GM12878 (cell line): ENCODE measurements at regions not wholly inside any gene's neighbourhood (a gene's known extent, or its start where the extent isn't known, plus 50 kb on each side); places are given as distances from the start of the nearest gene placed in this dataset.

Experiments
- ATAC-seq: fragments of 200-7000 bp; cut with Tn5 transposase; 3 replicates; pipeline ENCODE4 v1.9.1; 2020; ENCODE audit warnings: mild to moderate bottlenecking, moderate library complexity
- BruUV-seq: library from RNA; stranded (reverse); fragments of 400-500 nt; replicated peaks from 2 replicates; lab custom pipeline; 2021; lab: Mats Ljungman, UMichigan
- CTCF ChIA-PET: fragments of 300-600 bp; sonication (Branson Sonifier 250); formaldehyde crosslinking; extraction: SDS; loops from one replicate; lab custom pipeline; 2021; ENCODE audit warnings: inconsistent platforms; lab: Yijun Ruan, JAX
- POLR2A ChIA-PET: fragments of 350-600 bp; formaldehyde crosslinking; extraction: SDS; loops from one replicate; lab custom pipeline; 2021; ENCODE audit warnings: inconsistent platforms; lab: Charles Lee
- RAD21 ChIA-PET: fragments of 300-600 bp; sonication (Branson Sonifier 250); formaldehyde crosslinking; loops from one replicate; lab custom pipeline; 2023; ENCODE audit warnings: antibody characterized with exemption; ENCODE audit not compliant: unreplicated experiment; lab: Charles Lee
- SMC1A ChIA-PET: fragments of 300-600 bp; sonication (Branson Sonifier 250); formaldehyde crosslinking; loops from one replicate; lab custom pipeline; 2023; ENCODE audit not compliant: unreplicated experiment, uncharacterized antibody; lab: Charles Lee
- DNase-seq: peaks from one replicate; pipeline ENCODE4 v3.0.0-alpha.2; 2011; ENCODE audit warnings: low read depth, low spot score
- FAIRE-seq: peaks from 3 replicates; lab custom pipeline; 2011; peaks lifted over from hg19 to GRCh38; lab: Jason Lieb, UNC
- H2AFZ ChIP-seq: 2 replicates; pipeline ENCODE4 v1.6.0; 2011; ENCODE audit warnings: low read depth, low read length, control low read depth; ENCODE audit not compliant: control insufficient read depth
- H3K27ac ChIP-seq: 2 replicates; pipeline ENCODE4 v1.5.1; 2011; ENCODE audit warnings: control low read depth; ENCODE audit not compliant: control insufficient read depth, insufficient read depth
- H3K27me3 ChIP-seq, 2 experiments: replicated peaks in 1 of 2; 2 replicates each; pipeline versions ENCODE4 v1.6.0 to v1.6.1; 2011; ENCODE audit warnings: low read length in 1 of 2; ENCODE audit not compliant: control insufficient read depth in 2 of 2, insufficient read depth in 2 of 2
- H3K36me3 ChIP-seq, 2 experiments: 2 replicates each; pipeline ENCODE4 v1.5.1; 2011; ENCODE audit warnings: low read length in 1 of 2; ENCODE audit not compliant: control insufficient read depth in 2 of 2, insufficient read depth in 2 of 2
- H3K4me1 ChIP-seq: 2 replicates; pipeline ENCODE4 v1.6.1; 2011; ENCODE audit warnings: mild to moderate bottlenecking, low read length, moderate library complexity, mixed read lengths; ENCODE audit not compliant: control insufficient read depth, insufficient read depth
- H3K4me2 ChIP-seq: 2 replicates; pipeline ENCODE4 v1.6.0; 2011; ENCODE audit warnings: control low read depth; ENCODE audit not compliant: control insufficient read depth, insufficient read depth
- H3K4me3 ChIP-seq: fragments of 200-600 bp; sonication (generic); 2 replicates; pipeline ENCODE4 v1.5.1; 2016
- H3K79me2 ChIP-seq: 2 replicates; pipeline ENCODE4 v1.6.0; 2011; ENCODE audit warnings: low read length; ENCODE audit not compliant: control insufficient read depth, insufficient read depth
- H3K9ac ChIP-seq: 2 replicates; pipeline ENCODE4 v1.8.0; 2011; ENCODE audit warnings: low read length, control low read depth, mixed read lengths; ENCODE audit not compliant: control insufficient read depth, insufficient read depth
- H3K9me3 ChIP-seq: replicated peaks from 3 replicates; pipeline ENCODE4 v1.5.1; 2011; ENCODE audit warnings: mild to moderate bottlenecking, low read length; ENCODE audit not compliant: control insufficient read depth, insufficient read depth
- H4K20me1 ChIP-seq: 2 replicates; pipeline ENCODE4 v1.6.0; 2011; ENCODE audit not compliant: control insufficient read depth, insufficient read depth
- CBFB ChIP-seq: IDR thresholded peaks from 2 replicates; pipeline ENCODE4 v1.6.1; 2016; ENCODE audit warnings: antibody characterized with exemption, low read depth
- E2F4 ChIP-seq: IDR thresholded peaks from 2 replicates; pipeline ENCODE4 v1.6.1; 2012; ENCODE audit warnings: low read depth, low read length, improper control_type of control experiment
- KAT2A ChIP-seq: conservative IDR thresholded peaks from 2 replicates; pipeline ENCODE4 v1.6.1; 2011; ENCODE audit warnings: low read depth, low read length; ENCODE audit not compliant: control insufficient read depth
- MXI1 ChIP-seq: fragments of 150-350 bp; IDR thresholded peaks from 2 replicates; pipeline ENCODE4 v1.6.1; 2011; ENCODE audit warnings: low read depth, mild to moderate bottlenecking, inconsistent platforms, low read length, improper control_type of control experiment
- RUNX3 ChIP-seq: IDR thresholded peaks from 2 replicates; pipeline ENCODE4 v1.6.1; 2012; ENCODE audit warnings: low read length, inconsistent platforms
- SMC3 ChIP-seq: IDR thresholded peaks from 2 replicates; pipeline ENCODE4 v1.6.1; 2011; ENCODE audit warnings: low read length, improper control_type of control experiment, borderline replicate concordance
- SP1 ChIP-seq: IDR thresholded peaks from one replicate; pipeline ENCODE4 v1.6.1; 2011; ENCODE audit warnings: low read depth, low read length
- STAT1 ChIP-seq: fragments of 450-650 bp; conservative IDR thresholded peaks from 2 replicates; pipeline ENCODE4 v1.6.1; 2014; ENCODE audit warnings: antibody characterized with exemption, mild to moderate bottlenecking
- YBX1 ChIP-seq: fragments of 450-650 bp; IDR thresholded peaks from 2 replicates; pipeline ENCODE4 v1.6.1; 2016; ENCODE audit warnings: antibody characterized with exemption
- WGBS: methylation state at CpG from one replicate; pipeline ENCODE4 v1.1.6; 2016; ENCODE audit warnings: low lambda C conversion rate; ENCODE audit not compliant: insufficient replicate concordance, insufficient coverage; ENCODE audit errors: missing lambda C conversion rate; 5-methylcytosine and 5-hydroxymethylcytosine counted together
- in situ Hi-C: fragments of 300-500 bp; cut with MboI; formaldehyde crosslinking; loops from 9 replicates; pipeline ENCODE4 v1.14.3; 2018; ENCODE audit warnings: mixed read lengths
- intact Hi-C: fragments of 100-400 bp; cut with micrococcal nuclease; formaldehyde crosslinking; loops from one replicate; pipeline ENCODE4 v1.14.2; 2022; ENCODE audit not compliant: unreplicated experiment

GRCh38 chr10:3480990-3481315 lies 304.1 kb downstream of the KLF6 start:
- ATAC-seq = no peak
- no peak overlapping the region; the same call in 1 of the 2 replicates for H3K27ac ChIP-seq
- no peaks in the 10 kb centered on the region for H3K27me3 ChIP-seq
- H4K20me1 ChIP-seq = no peaks in the 10 kb centered on the region
- no peak for DNase-seq
- BruUV-seq = no TSS peak
- intact Hi-C loops = no loop called here
- CTCF ChIA-PET = no interaction called here
- no peak overlapping the region for H3K4me3 ChIP-seq
- H3K4me1 ChIP-seq = peaks cover 58% of the 10 kb centered on the region
- RAD21 ChIA-PET = no interaction called here
- no peak for FAIRE-seq
- H3K9me3 ChIP-seq = no peaks in the 10 kb centered on the region; the same call in 2 of the 3 replicates
- no peak overlapping the region for H2AFZ ChIP-seq
- TF ChIP-seq SMC3 = no peak
- TF ChIP-seq CBFB = no peak
- TF ChIP-seq SP1 = no peak
- TF ChIP-seq KAT2A = no peak
- no peak for TF ChIP-seq YBX1
- TF ChIP-seq MXI1 = no peak
- TF ChIP-seq STAT1 = no peak
- TF ChIP-seq, all 136 proteins: peak for 0
- no peaks in the 10 kb centered on the region for H3K79me2 ChIP-seq
- no peaks in the 10 kb centered on the region for H3K36me3 ChIP-seq
- H3K4me2 ChIP-seq = no peak overlapping the region
- no peak overlapping the region for H3K9ac ChIP-seq
- POLR2A ChIA-PET = no interaction called here
- SMC1A ChIA-PET = no interaction called here
- in situ Hi-C loops = no loop called here

DNA sequence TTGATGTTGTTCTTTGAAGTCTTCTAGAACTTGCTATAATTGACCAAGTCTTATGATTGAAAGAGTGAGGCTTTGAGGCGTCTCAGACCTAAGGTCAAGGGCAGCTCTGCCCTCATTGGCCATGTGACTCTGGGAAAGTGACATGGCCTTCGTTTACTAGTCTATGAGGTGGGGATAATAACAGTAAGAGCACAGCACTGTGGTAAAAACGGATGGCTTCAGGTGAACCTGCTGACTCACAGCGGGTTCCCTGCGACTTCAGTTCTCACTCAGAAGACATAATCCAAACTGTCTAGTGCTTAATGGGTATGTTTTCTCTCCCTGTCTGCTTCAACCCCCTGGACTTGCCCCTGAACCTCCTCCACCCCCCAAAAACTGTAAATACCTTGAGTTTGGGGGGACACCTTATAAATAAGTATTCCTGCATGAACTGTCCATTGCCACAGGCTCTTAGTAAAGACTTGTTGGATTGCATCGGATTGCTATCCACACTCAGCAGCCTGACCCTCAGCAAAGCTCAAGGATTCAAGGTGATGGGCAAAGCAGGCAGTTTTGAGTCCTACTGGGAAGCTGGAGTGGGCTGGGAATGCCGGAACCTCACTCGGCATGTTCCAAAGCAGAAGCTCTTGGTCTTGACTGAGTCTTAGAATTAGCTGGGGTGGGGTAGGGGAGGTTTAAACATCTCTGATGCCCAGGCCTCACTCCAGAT lies 304.6 kb downstream of the KLF6 start:
- Histone ChIP-seq H3K27me3 (no peaks in the 10 kb centered on the region), H2AFZ (no peak overlapping the region), H3K36me3 (no peaks in the 10 kb centered on the region), H4K20me1 (no peaks in the 10 kb centered on the region), H3K4me2 (no peak overlapping the region), H3K9me3 (no peaks in the 10 kb centered on the region; the same call in 2 of the 3 replicates), H3K27ac (no peak overlapping the region; the same call in 1 of the 2 replicates), H3K4me3 (no peak overlapping the region), H3K9ac (no peak overlapping the region), H3K79me2 (no peaks in the 10 kb centered on the region), H3K4me1 (peaks cover 58% of the 10 kb centered on the region)
- DNase-seq = no peak
- FAIRE-seq = no peak
- no TSS peak for BruUV-seq
- TF ChIP-seq RUNX3 (0 out of 2 replicates have a peak, but pooled peaks have one; percentile 24), E2F4 (no peak)
- RAD21 ChIA-PET = no interaction called here
- CTCF ChIA-PET = no interaction called here
- intact Hi-C loops (no loop called here), in situ Hi-C loops (no loop called here)
- POLR2A ChIA-PET = no interaction called here
- 36% methylated on average over 8 of the region's 8 CpGs for WGBS
- no peak for ATAC-seq
- SMC1A ChIA-PET = no interaction called here
